NCI-H2171 treated with DMSO at 0.1 percent for 48 hours (cell line): ENCODE measurements at regions not wholly inside any gene's neighbourhood (a gene's known extent, or its start where the extent isn't known, plus 50 kb on each side); places are given as distances from the start of the nearest gene placed in this dataset.

Source experiments
- DNase-seq: peaks from one replicate; lab custom pipeline; 2025; lab: John Stamatoyannopoulos, UW

GRCh38 chrX:97666890-97667289 lies 783.2 kb downstream of the RPA4 start:
- DNase-seq, result no peak

GRCh38 chrX:97668126-97668525 lies 784.4 kb downstream of the RPA4 start:
- no peak for DNase-seq

GRCh38 chrX:97672138-97672537 lies 788.4 kb downstream of the RPA4 start:
- peak; percentile 90 for DNase-seq

GRCh38 chrX:97672608-97673007 lies 788.9 kb downstream of the RPA4 start:
- DNase-seq, result peak; percentile 51

GRCh38 chrX:97673135-97673534 lies 789.4 kb downstream of the RPA4 start:
- DNase-seq, result no peak

GRCh38 chrX:97682991-97683840 lies 799.5 kb downstream of the RPA4 start:
- peak; percentile 62 for DNase-seq

GRCh38 chrX:97685753-97686152 lies 802.0 kb downstream of the RPA4 start:
- DNase-seq, result peak; percentile 47

GRCh38 chrX:97691901-97692455 lies 808.3 kb downstream of the RPA4 start:
- DNase-seq, result no peak

GRCh38 chrX:97692575-97692974 lies 808.9 kb downstream of the RPA4 start:
- no peak for DNase-seq

GRCh38 chrX:97700547-97700946 lies 816.8 kb downstream of the RPA4 start:
- no peak for DNase-seq

GRCh38 chrX:97704474-97704873 lies 820.8 kb downstream of the RPA4 start:
- DNase-seq, result no peak

- no peak for DNase-seq
Observed at GRCh38 chrX:97704881-97705280, 821.2 kb downstream of the RPA4 start.

GRCh38 chrX:97705936-97706335 lies 822.2 kb downstream of the RPA4 start:
- DNase-seq, result no peak

GRCh38 chrX:97714072-97714471 lies 830.4 kb downstream of the RPA4 start:
- no peak for DNase-seq

GRCh38 chrX:97728215-97728614 lies 844.5 kb downstream of the RPA4 start:
- DNase-seq, result no peak

- no peak for DNase-seq
Observed at GRCh38 chrX:97740044-97740443, 856.3 kb downstream of the RPA4 start.

GRCh38 chrX:97740886-97741285 lies 857.2 kb downstream of the RPA4 start:
- DNase-seq, result no peak

- no peak for DNase-seq
Observed at GRCh38 chrX:97743014-97743413, 859.3 kb downstream of the RPA4 start.

- no peak for DNase-seq
Observed at GRCh38 chrX:97747346-97747745, 863.6 kb downstream of the RPA4 start.

GRCh38 chrX:97751016-97751415 lies 867.3 kb downstream of the RPA4 start:
- DNase-seq, result no peak

- peak; percentile 49 for DNase-seq
Observed at GRCh38 chrX:97751735-97752134, 868.0 kb downstream of the RPA4 start.

- DNase-seq, result peak; percentile 92
Observed at GRCh38 chrX:97756879-97757278, 873.2 kb downstream of the RPA4 start.

GRCh38 chrX:97763391-97763790 lies 879.7 kb downstream of the RPA4 start:
- no peak for DNase-seq

GRCh38 chrX:97763981-97764380 lies 880.3 kb downstream of the RPA4 start:
- DNase-seq, result no peak
